SK-N-SH treated with all-trans-retinoic acid at 6 μM for 48 hours (cell line): ENCODE measurements at regions not wholly inside any gene's neighbourhood (a gene's known extent, or its start where the extent isn't known, plus 50 kb on each side); places are given as distances from the start of the nearest gene placed in this dataset.

Source experiments
- ARNTL ChIP-seq: fragments of 450-650 bp; formaldehyde crosslinking; IDR thresholded peaks from 2 replicates; pipeline ENCODE4 v1.5.0; 2020; ENCODE audit warnings: low read depth, mild to moderate bottlenecking, moderate library complexity, borderline replicate concordance
- BACH2 ChIP-seq: fragments of 250-450 bp; sonication (Bioruptor Pico); IDR thresholded peaks from 2 replicates; pipeline ENCODE4 v1.9.0; 2021; ENCODE audit warnings: mild to moderate bottlenecking, borderline replicate concordance
- CSRNP3 ChIP-seq: fragments of 250-450 bp; sonication (Bioruptor Pico); IDR thresholded peaks from 2 replicates; pipeline ENCODE4 v1.5.1; 2021; ENCODE audit warnings: mild to moderate bottlenecking, moderate library complexity
- GLIS3 ChIP-seq: fragments of 250-450 bp; sonication (Bioruptor Pico); IDR thresholded peaks from 2 replicates; pipeline ENCODE4 v1.5.0; 2020; ENCODE audit warnings: mild to moderate bottlenecking, moderate library complexity
- POU6F1 ChIP-seq: fragments of 250-450 bp; sonication (Bioruptor Pico); IDR thresholded peaks from 2 replicates; pipeline ENCODE4 v1.8.0; 2021; ENCODE audit warnings: low read depth, mild to moderate bottlenecking, moderate library complexity, borderline replicate concordance
- RARB ChIP-seq: fragments of 250-450 bp; sonication (Bioruptor Pico); IDR thresholded peaks from 2 replicates; pipeline ENCODE4 v1.8.0; 2021; ENCODE audit warnings: mild to moderate bottlenecking, moderate library complexity
- SNAI2 ChIP-seq: fragments of 250-450 bp; sonication (Bioruptor Pico); IDR thresholded peaks from 2 replicates; pipeline ENCODE4 v1.5.0; 2020; ENCODE audit warnings: mild to moderate bottlenecking, moderate library complexity
- ZFP3 ChIP-seq: fragments of 250-450 bp; sonication (Bioruptor Pico); IDR thresholded peaks from 2 replicates; pipeline ENCODE4 v1.5.0; 2020; ENCODE audit warnings: mild to moderate bottlenecking, moderate library complexity
- ZFP30 ChIP-seq: fragments of 450-650 bp; formaldehyde crosslinking; IDR thresholded peaks from 2 replicates; pipeline ENCODE4 v1.5.0; 2022; ENCODE audit warnings: mild to moderate bottlenecking, moderate library complexity
- ZNF565 ChIP-seq: fragments of 450-650 bp; formaldehyde crosslinking; conservative IDR thresholded peaks from 2 replicates; pipeline ENCODE4 v1.5.0; 2020; ENCODE audit warnings: low read depth, mild to moderate bottlenecking, moderate library complexity
- ZNF70 ChIP-seq: fragments of 450-650 bp; formaldehyde crosslinking; IDR thresholded peaks from 2 replicates; pipeline ENCODE4 v1.5.0; 2020; ENCODE audit warnings: mild to moderate bottlenecking, moderate library complexity
- ZNF8 ChIP-seq: fragments of 450-650 bp; formaldehyde crosslinking; IDR thresholded peaks from 2 replicates; pipeline ENCODE4 v1.5.0; 2020; ENCODE audit warnings: mild to moderate bottlenecking, moderate library complexity
- TF ChIP-seq, protein P1 (sequence below): fragments of 250-450 bp; sonication (Bioruptor Pico); IDR thresholded peaks from 2 replicates; pipeline ENCODE4 v1.8.0; 2020; ENCODE audit warnings: mild to moderate bottlenecking, moderate library complexity, borderline replicate concordance

- TF ChIP-seq ARNTL (CRISPR knock-in tag) = no peak
- no peak for TF ChIP-seq ZFP3 (CRISPR knock-in tag)
- no peak for TF ChIP-seq BACH2
- TF ChIP-seq POU6F1 (CRISPR knock-in tag) = no peak
- TF ChIP-seq ZFP30 (CRISPR knock-in tag) = no peak
- no peak for TF ChIP-seq CSRNP3 (CRISPR knock-in tag)
- no peak for TF ChIP-seq RARB (CRISPR knock-in tag)
- no peak for TF ChIP-seq SNAI2
- TF ChIP-seq GLIS3 (CRISPR knock-in tag) = no peak
- TF ChIP-seq, protein P1, sequence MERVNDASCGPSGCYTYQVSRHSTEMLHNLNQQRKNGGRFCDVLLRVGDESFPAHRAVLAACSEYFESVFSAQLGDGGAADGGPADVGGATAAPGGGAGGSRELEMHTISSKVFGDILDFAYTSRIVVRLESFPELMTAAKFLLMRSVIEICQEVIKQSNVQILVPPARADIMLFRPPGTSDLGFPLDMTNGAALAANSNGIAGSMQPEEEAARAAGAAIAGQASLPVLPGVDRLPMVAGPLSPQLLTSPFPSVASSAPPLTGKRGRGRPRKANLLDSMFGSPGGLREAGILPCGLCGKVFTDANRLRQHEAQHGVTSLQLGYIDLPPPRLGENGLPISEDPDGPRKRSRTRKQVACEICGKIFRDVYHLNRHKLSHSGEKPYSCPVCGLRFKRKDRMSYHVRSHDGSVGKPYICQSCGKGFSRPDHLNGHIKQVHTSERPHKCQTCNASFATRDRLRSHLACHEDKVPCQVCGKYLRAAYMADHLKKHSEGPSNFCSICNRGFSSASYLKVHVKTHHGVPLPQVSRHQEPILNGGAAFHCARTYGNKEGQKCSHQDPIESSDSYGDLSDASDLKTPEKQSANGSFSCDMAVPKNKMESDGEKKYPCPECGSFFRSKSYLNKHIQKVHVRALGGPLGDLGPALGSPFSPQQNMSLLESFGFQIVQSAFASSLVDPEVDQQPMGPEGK (CRISPR knock-in tag) = no peak
- no peak for TF ChIP-seq ZNF70
- no peak for TF ChIP-seq ZNF565
- no peak for TF ChIP-seq ZNF8
These were observed 350.6 kb downstream of the MLLT3 start for GRCh38 chr9:20271723-20272122.
